IMR-90 (cell line): ENCODE measurements at regions not wholly inside any gene's neighbourhood (a gene's known extent, or its start where the extent isn't known, plus 50 kb on each side); places are given as distances from the start of the nearest gene placed in this dataset.

Experiments
- ATAC-seq: fragments of 200-7000 bp; cut with Tn5 transposase; 2 replicates; pipeline ENCODE4 v1.9.1; 2020; ENCODE audit warnings: low read depth, mild to moderate bottlenecking, moderate library complexity
- BruUV-seq: library from RNA; stranded (reverse); fragments of 400-500 nt; replicated peaks from 2 replicates; lab custom pipeline; 2021; lab: Mats Ljungman, UMichigan
- CTCF ChIA-PET: fragments of 300-600 bp; formaldehyde crosslinking; extraction: SDS; loops from one replicate; lab custom pipeline; 2021; ENCODE audit warnings: antibody characterized with exemption; lab: Yijun Ruan, JAX
- POLR2A ChIA-PET: fragments of 300-600 bp; sonication (Branson Sonifier 250); formaldehyde crosslinking; loops from one replicate; lab custom pipeline; 2022; ENCODE audit warnings: antibody characterized with exemption; ENCODE audit not compliant: unreplicated experiment; lab: Charles Lee
- DNase-seq: peaks from one replicate; pipeline ENCODE4 v3.0.0; 2013
- H2AFZ ChIP-seq: replicated peaks from 2 replicates; pipeline ENCODE3; 2013; ENCODE audit warnings: low read length, mild to moderate bottlenecking; ENCODE audit not compliant: poor library complexity
- H2AK5ac ChIP-seq: 2 replicates; pipeline ENCODE4 v1.6.1; 2013; ENCODE audit warnings: low read depth, low read length, inconsistent platforms
- H2AK9ac ChIP-seq: replicated peaks from 2 replicates; pipeline ENCODE3; 2013; ENCODE audit warnings: mild to moderate bottlenecking, low read depth, low read length, moderate library complexity; ENCODE audit not compliant: poor library complexity
- H2BK120ac ChIP-seq: 2 replicates; pipeline ENCODE4 v1.6.1; 2013; ENCODE audit warnings: low read depth, low read length, inconsistent platforms
- H2BK15ac ChIP-seq: 3 replicates; pipeline ENCODE4 v1.6.1; 2013; ENCODE audit warnings: low read depth, low read length, inconsistent platforms
- H2BK20ac ChIP-seq: 2 replicates; pipeline ENCODE4 v1.6.1; 2013; ENCODE audit warnings: low read depth, mild to moderate bottlenecking, inconsistent platforms, low read length, moderate library complexity
- H2BK5ac ChIP-seq: 2 replicates; pipeline ENCODE4 v1.6.1; 2013; ENCODE audit warnings: mild to moderate bottlenecking, low read depth, low read length, inconsistent platforms; ENCODE audit not compliant: poor library complexity, severe bottlenecking
- H3K14ac ChIP-seq: replicated peaks from 2 replicates; pipeline ENCODE4 v1.6.1; 2013; ENCODE audit warnings: low read depth, low read length, inconsistent platforms
- H3K18ac ChIP-seq: 2 replicates; pipeline ENCODE4 v1.6.1; 2013; ENCODE audit warnings: low read depth, low read length, control low read depth
- H3K23ac ChIP-seq: 2 replicates; pipeline ENCODE4 v1.6.1; 2013; ENCODE audit warnings: low read depth, low read length, inconsistent platforms
- H3K27ac ChIP-seq: 2 replicates; pipeline ENCODE4 v1.5.1; 2013; ENCODE audit warnings: mild to moderate bottlenecking, control low read depth, low read length; ENCODE audit not compliant: insufficient read depth
- H3K27me3 ChIP-seq: 2 replicates; pipeline ENCODE4 v1.6.1; 2013; ENCODE audit warnings: low read length; ENCODE audit not compliant: control insufficient read depth, insufficient read depth
- H3K36me3 ChIP-seq: 2 replicates; pipeline ENCODE4 v1.6.1; 2013; ENCODE audit warnings: low read length, mixed read lengths; ENCODE audit not compliant: control insufficient read depth, insufficient read depth
- H3K4ac ChIP-seq: 2 replicates; pipeline ENCODE4 v1.6.1; 2013; ENCODE audit warnings: low read depth, low read length, inconsistent platforms
- H3K4me1 ChIP-seq: 2 replicates; pipeline ENCODE4 v1.6.1; 2013; ENCODE audit warnings: low read length, mixed read lengths; ENCODE audit not compliant: control insufficient read depth, insufficient read depth
- H3K4me2 ChIP-seq: 2 replicates; pipeline ENCODE4 v1.6.1; 2013; ENCODE audit warnings: low read depth, mild to moderate bottlenecking, control low read depth, low read length, moderate library complexity
- H3K4me3 ChIP-seq: 2 replicates; pipeline ENCODE4 v1.5.1; 2013; ENCODE audit warnings: low read depth, mild to moderate bottlenecking, control low read depth, low read length, moderate library complexity; ENCODE audit not compliant: insufficient read depth
- H3K56ac ChIP-seq: 2 replicates; pipeline ENCODE4 v1.6.1; 2013; ENCODE audit warnings: low read length, inconsistent platforms; ENCODE audit not compliant: insufficient read depth; ENCODE audit errors: extremely low read depth
- H3K79me1 ChIP-seq, 2 experiments: 2 replicates each; pipeline ENCODE4 v1.6.1; 2013; ENCODE audit warnings: low read length in 2 of 2, inconsistent platforms in 1 of 2, low read depth in 1 of 2
- H3K9ac ChIP-seq: 2 replicates; pipeline ENCODE4 v1.6.1; 2013; ENCODE audit warnings: low read depth, low read length, control low read depth
- H3K9me1 ChIP-seq: 2 replicates; pipeline ENCODE4 v1.6.1; 2013; ENCODE audit warnings: low read length, inconsistent platforms; ENCODE audit not compliant: insufficient read depth
- H3K9me3 ChIP-seq: 2 replicates; pipeline ENCODE4 v1.6.1; 2013; ENCODE audit warnings: low read length; ENCODE audit not compliant: control insufficient read depth, insufficient read depth
- H4K20me1 ChIP-seq: 2 replicates; pipeline ENCODE4 v1.6.1; 2013; ENCODE audit warnings: low read length, inconsistent platforms; ENCODE audit not compliant: insufficient read depth
- H4K5ac ChIP-seq: 2 replicates; pipeline ENCODE4 v1.6.1; 2013; ENCODE audit warnings: mild to moderate bottlenecking, low read depth, low read length, control low read depth
- H4K8ac ChIP-seq, 2 experiments: 2 replicates each; pipeline ENCODE4 v1.6.1; 2013; ENCODE audit warnings: low read depth in 2 of 2, low read length in 2 of 2, control low read depth in 1 of 2, inconsistent platforms in 1 of 2
- H4K91ac ChIP-seq: 2 replicates; pipeline ENCODE4 v1.6.1; 2013; ENCODE audit warnings: low read depth, low read length, inconsistent platforms; ENCODE audit not compliant: insufficient read depth
- BHLHE40 ChIP-seq: fragments of 150-350 bp; IDR thresholded peaks from 2 replicates; pipeline ENCODE4 v1.6.1; 2016; ENCODE audit warnings: mild to moderate bottlenecking, low read depth, low read length
- CEBPB ChIP-seq: IDR thresholded peaks from 2 replicates; pipeline ENCODE4 v1.6.1; 2012; ENCODE audit warnings: low read depth, low read length, improper control_type of control experiment
- CHD1 ChIP-seq: IDR thresholded peaks from 2 replicates; pipeline ENCODE4 v1.6.1; 2012; ENCODE audit warnings: low read depth, low read length, improper control_type of control experiment
- ELK1 ChIP-seq: fragments of 150-350 bp; IDR thresholded peaks from 2 replicates; pipeline ENCODE4 v1.6.1; 2016; ENCODE audit warnings: low read depth, mild to moderate bottlenecking, low read length, moderate library complexity, borderline replicate concordance
- MAFK ChIP-seq: IDR thresholded peaks from 2 replicates; pipeline ENCODE4 v1.6.1; 2012; ENCODE audit warnings: low read depth, low read length, improper control_type of control experiment
- MAZ ChIP-seq: IDR thresholded peaks from 2 replicates; pipeline ENCODE4 v1.6.1; 2012; ENCODE audit warnings: low read depth, mild to moderate bottlenecking, low read length, improper control_type of control experiment, moderate library complexity, borderline replicate concordance
- MXI1 ChIP-seq: IDR thresholded peaks from 2 replicates; pipeline ENCODE4 v1.6.1; 2012; ENCODE audit warnings: low read depth, mild to moderate bottlenecking, low read length, moderate library complexity, borderline replicate concordance
- NFE2L2 ChIP-seq: fragments of 150-350 bp; IDR thresholded peaks from 2 replicates; pipeline ENCODE4 v1.6.1; 2016; ENCODE audit warnings: low read depth, mild to moderate bottlenecking, low read length
- RCOR1 ChIP-seq: IDR thresholded peaks from 2 replicates; pipeline ENCODE4 v1.6.1; 2012; ENCODE audit warnings: mild to moderate bottlenecking, low read length, improper control_type of control experiment; ENCODE audit not compliant: insufficient replicate concordance
- RFX5 ChIP-seq: IDR thresholded peaks from 2 replicates; pipeline ENCODE4 v1.8.0; 2012; ENCODE audit warnings: low read depth, mild to moderate bottlenecking, low read length, moderate library complexity
- SMC3 ChIP-seq: fragments of 150-350 bp; IDR thresholded peaks from 2 replicates; pipeline ENCODE4 v1.6.1; 2016; ENCODE audit warnings: low read depth, mild to moderate bottlenecking, antibody characterized with exemption, low read length, moderate library complexity
- WGBS, 2 experiments: methylation state at CpG; one replicate each; pipeline versions ENCODE4 v1.1.5 to v1.1.7; 2013; ENCODE audit warnings: missing lambda C conversion rate in 2 of 2; ENCODE audit not compliant: insufficient read length in 1 of 2; ENCODE audit errors: extremely low coverage in 2 of 2; 5-methylcytosine and 5-hydroxymethylcytosine counted together
- dilution Hi-C: fragments of 300-500 bp; cut with HindIII; formaldehyde crosslinking; loops from one replicate; pipeline ENCODE4 v1.14.3; 2018; ENCODE audit warnings: low sequenced_read_pairs; ENCODE audit not compliant: unreplicated experiment
- in situ Hi-C: fragments of 300-500 bp; cut with MboI; formaldehyde crosslinking; loops from 3 replicates; pipeline ENCODE4 v1.14.3; 2019; ENCODE audit warnings: low sequenced_read_pairs, inconsistent platforms, mixed read lengths
- intact Hi-C: fragments of 100-400 bp; cut with micrococcal nuclease; formaldehyde crosslinking; loops from 2 replicates; pipeline ENCODE4 v1.10.0; 2022

- Histone ChIP-seq H3K27me3 (no peaks in the 10 kb centered on the region), H3K56ac (no peak overlapping the region), H3K9ac (no peak overlapping the region), H3K9me1 (peaks cover 4% of the 10 kb centered on the region), H3K4me1 (peaks cover 8% of the 10 kb centered on the region), H3K18ac (no peak overlapping the region; the same call in 1 of the 2 replicates), H4K91ac (no peak overlapping the region), H3K27ac (no peak overlapping the region), H2BK120ac (no peak overlapping the region), H2BK15ac (no peak overlapping the region; the same call in 1 of the 3 replicates), H3K4me2 (no peak overlapping the region), H3K36me3 (no peaks in the 10 kb centered on the region), H3K4ac (no peak overlapping the region), H2BK20ac (no peak overlapping the region), H4K20me1 (no peaks in the 10 kb centered on the region), H3K4me3 (no peak overlapping the region), H4K8ac (no peak overlapping the region), H3K23ac (no peak overlapping the region), H2AK5ac (no peak overlapping the region), H2AFZ (no peak overlapping the region), H3K14ac (no peak overlapping the region), H4K5ac (no peak overlapping the region), H3K9me3 (no peaks in the 10 kb centered on the region), H2BK5ac (no peak overlapping the region), H2AK9ac (no peak overlapping the region), H3K79me1 (no peaks in the 10 kb centered on the region)
- 100% methylated on average over 2 of the region's 2 CpGs; no CpG with 5 or more reads in 1 of the 2 experiments for WGBS, 2 experiments
- intact Hi-C loops, result no loop called here
- BruUV-seq, result no TSS peak
- ChIA-PET CTCF (no interaction called here), POLR2A (no interaction called here)
- DNase-seq (no peak), ATAC-seq (no peak)
- in situ Hi-C loops, result no loop called here
- dilution Hi-C loops, result no loop called here
- TF ChIP-seq SMC3, result no peak
- no peak for TF ChIP-seq CEBPB
- no peak for TF ChIP-seq RCOR1
- no peak for TF ChIP-seq ELK1
- TF ChIP-seq MAFK, result no peak
- no peak for TF ChIP-seq RFX5
- TF ChIP-seq NFE2L2, result no peak
- TF ChIP-seq MAZ, result no peak
- no peak for TF ChIP-seq MXI1
- TF ChIP-seq BHLHE40, result no peak
- no peak for TF ChIP-seq CHD1
Observed at GRCh38 chr2:215604606-215605005, 168.7 kb upstream of the FN1 start.
